ENCODE measurements at regions not wholly inside any gene's neighbourhood (a gene's known extent, or its start where the extent isn't known, plus 50 kb on each side); places are given as distances from the start of the nearest gene placed in this dataset.

GRCh38 chr5:14946815-14947620 lies 75.4 kb upstream of the ANKH start:
- H3K9ac ChIP-seq: no peak overlapping the region
- H3K36me3 ChIP-seq: no peaks in the 10 kb centered on the region
- H3K9me3 ChIP-seq: no peaks in the 10 kb centered on the region
- H4K20me1 ChIP-seq: no peaks in the 10 kb centered on the region
- TF ChIP-seq Cebpa-rat (IDR thresholded peaks at IDR 0.05): no peak
- H3K4me3 ChIP-seq: no peak overlapping the region
- no peak overlapping the region for H3K4me2 ChIP-seq
- no peak overlapping the region for H3K27ac ChIP-seq
- H3K27me3 ChIP-seq: no peaks in the 10 kb centered on the region
- H3K4me1 ChIP-seq: no peaks in the 10 kb centered on the region

- Histone ChIP-seq H3K36me3 (no peaks in the 10 kb centered on the region), H3K9ac (no peak overlapping the region), H3K4me2 (no peak overlapping the region), H3K27me3 (no peaks in the 10 kb centered on the region), H3K27ac (no peak overlapping the region), H3K9me3 (no peaks in the 10 kb centered on the region), H3K4me1 (no peaks in the 10 kb centered on the region), H4K20me1 (no peaks in the 10 kb centered on the region), H3K4me3 (no peak overlapping the region)
- TF ChIP-seq Cebpa-rat (IDR thresholded peaks at IDR 0.05): no peak
Observed at GRCh38 chr5:14945450-14945849, 73.9 kb upstream of the ANKH start.

GRCh38 chr5:14944996-14945395 lies 73.4 kb upstream of the ANKH start:
- Histone ChIP-seq H3K9ac (no peak overlapping the region), H3K27ac (no peak overlapping the region), H3K4me3 (no peak overlapping the region), H3K36me3 (no peaks in the 10 kb centered on the region), H3K4me2 (no peak overlapping the region), H4K20me1 (no peaks in the 10 kb centered on the region), H3K9me3 (no peaks in the 10 kb centered on the region), H3K27me3 (no peaks in the 10 kb centered on the region), H3K4me1 (no peaks in the 10 kb centered on the region)
- no peak for TF ChIP-seq Cebpa-rat (IDR thresholded peaks at IDR 0.05)

DNA sequence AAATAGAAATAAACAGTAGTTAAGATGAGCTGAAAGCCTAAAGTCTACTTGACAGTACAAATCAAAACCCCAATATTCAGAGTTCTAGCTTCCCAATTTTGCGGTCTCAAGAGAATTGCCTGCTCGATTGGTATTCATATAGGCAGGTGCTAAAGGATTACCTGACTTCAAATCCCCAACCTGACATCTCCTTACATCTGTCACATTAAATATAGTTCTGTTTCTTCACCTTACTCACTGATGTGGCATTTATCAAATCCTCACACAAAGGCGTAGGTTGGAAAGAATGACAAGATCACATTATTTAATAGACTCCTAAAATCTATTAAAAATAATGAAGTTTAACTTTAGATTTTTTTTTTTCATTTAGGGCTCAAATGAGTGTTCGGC lies 72.8 kb upstream of the ANKH start:
- H4K20me1 ChIP-seq: no peaks in the 10 kb centered on the region
- no peak overlapping the region for H3K9ac ChIP-seq
- no peaks in the 10 kb centered on the region for H3K27me3 ChIP-seq
- no peak for TF ChIP-seq Cebpa-rat (IDR thresholded peaks at IDR 0.05)
- no peaks in the 10 kb centered on the region for H3K4me1 ChIP-seq
- no peaks in the 10 kb centered on the region for H3K36me3 ChIP-seq
- H3K27ac ChIP-seq: no peak overlapping the region
- no peak overlapping the region for H3K4me3 ChIP-seq
- H3K9me3 ChIP-seq: no peaks in the 10 kb centered on the region
- H3K4me2 ChIP-seq: no peak overlapping the region

DNA sequence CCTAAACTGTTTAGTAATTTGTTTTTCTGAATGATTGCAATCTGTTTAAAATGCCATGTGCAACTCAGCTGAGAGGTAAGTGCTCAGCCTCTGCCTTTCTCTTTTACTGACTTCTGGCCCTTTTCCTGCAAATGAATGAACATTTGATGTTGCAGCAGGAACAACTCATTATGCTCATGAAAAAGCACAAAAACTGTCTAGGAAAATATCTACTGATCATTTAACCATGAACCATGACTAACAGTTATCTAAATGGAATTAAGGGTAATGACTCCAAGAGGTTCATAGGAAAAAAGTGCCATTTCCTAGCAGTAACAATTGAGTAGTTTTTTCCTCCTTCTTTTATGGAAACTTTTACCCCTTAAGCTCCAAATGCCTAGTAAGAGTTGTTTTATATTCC lies 70.6 kb upstream of the ANKH start:
- Histone ChIP-seq H3K4me2 (no peak overlapping the region), H3K27me3 (no peaks in the 10 kb centered on the region), H4K20me1 (no peaks in the 10 kb centered on the region), H3K27ac (no peak overlapping the region), H3K9me3 (no peaks in the 10 kb centered on the region), H3K4me1 (peaks cover 3% of the 10 kb centered on the region), H3K36me3 (no peaks in the 10 kb centered on the region), H3K9ac (no peak overlapping the region), H3K4me3 (no peak overlapping the region)
- no peak for TF ChIP-seq Cebpa-rat (IDR thresholded peaks at IDR 0.05)

DNA sequence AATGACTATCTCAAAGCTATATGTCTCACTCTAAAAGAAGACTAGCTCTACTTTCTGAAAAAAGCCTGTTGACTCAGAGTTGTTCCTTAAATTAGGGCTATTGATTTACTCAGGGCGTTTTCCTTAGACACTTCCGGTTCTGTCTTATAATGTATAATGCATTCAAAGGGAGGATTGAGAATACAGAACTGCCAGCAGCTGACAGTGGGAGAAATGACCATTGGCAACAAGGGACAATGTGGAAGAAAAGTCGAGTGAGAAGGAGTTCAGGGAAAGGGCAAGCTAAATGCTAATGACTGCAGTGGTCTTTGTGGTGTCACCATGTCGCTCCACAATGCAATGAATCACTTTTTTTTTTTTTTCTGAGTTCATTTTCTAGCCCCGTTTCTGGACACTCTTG lies 65.7 kb upstream of the ANKH start:
- no peaks in the 10 kb centered on the region for H3K9me3 ChIP-seq
- no peaks in the 10 kb centered on the region for H3K36me3 ChIP-seq
- H3K9ac ChIP-seq: no peak overlapping the region
- H3K4me3 ChIP-seq: no peak overlapping the region
- peak overlapping the region; percentile 29 for H3K4me2 ChIP-seq
- no peaks in the 10 kb centered on the region for H4K20me1 ChIP-seq
- TF ChIP-seq Cebpa-rat (IDR thresholded peaks at IDR 0.05): no peak
- no peaks in the 10 kb centered on the region for H3K27me3 ChIP-seq
- peaks cover 15% of the 10 kb centered on the region for H3K4me1 ChIP-seq
- H3K27ac ChIP-seq: no peak overlapping the region

- Histone ChIP-seq H3K36me3 (no peaks in the 10 kb centered on the region), H3K4me2 (peak overlapping the region; percentile 29), H3K9ac (no peak overlapping the region), H3K9me3 (no peaks in the 10 kb centered on the region), H3K27me3 (no peaks in the 10 kb centered on the region), H3K4me1 (peaks cover 15% of the 10 kb centered on the region), H3K4me3 (no peak overlapping the region), H4K20me1 (no peaks in the 10 kb centered on the region), H3K27ac (no peak overlapping the region)
- no peak for TF ChIP-seq Cebpa-rat (IDR thresholded peaks at IDR 0.05)
Observed at GRCh38 chr5:14936588-14936987, 65.0 kb upstream of the ANKH start.

GRCh38 chr5:14935341-14935740 lies 63.8 kb upstream of the ANKH start:
- no peaks in the 10 kb centered on the region for H3K36me3 ChIP-seq
- H3K9ac ChIP-seq: no peak overlapping the region
- H3K27me3 ChIP-seq: no peaks in the 10 kb centered on the region
- no peak overlapping the region for H3K4me3 ChIP-seq
- no peaks in the 10 kb centered on the region for H3K9me3 ChIP-seq
- no peaks in the 10 kb centered on the region for H4K20me1 ChIP-seq
- H3K4me2 ChIP-seq: no peak overlapping the region
- no peak for TF ChIP-seq Cebpa-rat (IDR thresholded peaks at IDR 0.05)
- H3K27ac ChIP-seq: no peak overlapping the region
- H3K4me1 ChIP-seq: peaks cover 15% of the 10 kb centered on the region

DNA sequence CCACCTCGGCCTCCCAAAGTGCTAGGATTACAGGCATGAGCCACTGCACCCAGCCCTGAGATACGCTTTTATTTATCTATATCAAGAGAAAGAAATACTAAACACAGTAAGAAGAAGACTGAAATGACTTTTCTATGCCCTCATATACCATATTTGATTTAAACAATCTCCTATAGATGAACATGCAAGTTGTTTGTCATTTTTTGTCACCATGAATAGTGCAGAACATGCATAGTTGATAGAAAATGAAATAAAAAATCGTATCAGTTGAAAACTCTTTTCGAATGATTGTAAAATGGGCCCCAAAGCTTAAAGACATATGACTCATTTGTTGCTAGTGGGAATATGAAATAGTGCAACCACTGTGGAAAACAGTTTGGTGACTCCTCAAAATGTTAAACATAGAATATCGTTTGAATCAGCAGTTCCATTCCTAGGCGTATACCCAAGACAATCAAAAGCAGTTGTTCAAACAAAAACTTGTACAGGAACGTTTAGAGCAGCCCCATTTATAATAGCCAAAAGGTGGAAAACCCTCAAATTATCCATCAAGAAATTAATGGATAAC lies 61.4 kb upstream of the ANKH start:
- TF ChIP-seq Cebpa-rat (IDR thresholded peaks at IDR 0.05): no peak
- Histone ChIP-seq H3K27ac (no peak overlapping the region), H3K27me3 (no peaks in the 10 kb centered on the region), H3K9me3 (no peaks in the 10 kb centered on the region), H3K4me3 (no peak overlapping the region), H4K20me1 (no peaks in the 10 kb centered on the region), H3K4me1 (peaks cover 15% of the 10 kb centered on the region), H3K4me2 (no peak overlapping the region), H3K36me3 (no peaks in the 10 kb centered on the region), H3K9ac (no peak overlapping the region)

DNA sequence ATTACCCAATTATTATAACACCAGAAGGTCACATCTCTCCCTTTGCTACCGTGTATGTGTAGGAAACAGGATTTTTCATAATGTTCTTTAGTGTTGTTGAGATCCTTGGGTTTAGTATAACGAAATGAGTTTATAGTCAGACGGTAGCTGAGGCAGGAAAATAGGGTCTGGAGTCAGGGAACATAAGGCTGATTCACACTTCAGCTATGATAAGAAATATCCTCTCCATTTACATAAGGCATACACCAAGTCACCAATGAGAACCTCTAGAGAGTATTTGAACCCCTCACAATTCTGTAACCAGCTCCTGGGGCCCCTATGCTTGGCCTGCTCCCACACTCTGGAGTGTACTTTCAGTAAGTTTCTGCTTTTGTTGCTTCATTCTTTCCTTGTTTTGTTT lies 58.9 kb upstream of the ANKH start:
- no peak for TF ChIP-seq Cebpa-rat (IDR thresholded peaks at IDR 0.05)
- no peak overlapping the region for H3K27ac ChIP-seq
- H3K4me3 ChIP-seq: no peak overlapping the region
- H3K4me2 ChIP-seq: no peak overlapping the region
- H3K9ac ChIP-seq: no peak overlapping the region
- no peaks in the 10 kb centered on the region for H3K36me3 ChIP-seq
- H4K20me1 ChIP-seq: no peaks in the 10 kb centered on the region
- peaks cover 13% of the 10 kb centered on the region for H3K4me1 ChIP-seq
- H3K27me3 ChIP-seq: no peaks in the 10 kb centered on the region
- H3K9me3 ChIP-seq: no peaks in the 10 kb centered on the region
